ENCODE measurements at regions not wholly inside any gene's neighbourhood (a gene's known extent, or its start where the extent isn't known, plus 50 kb on each side); places are given as distances from the start of the nearest gene placed in this dataset.

- no peaks in the 10 kb centered on the region for H3K36me3 ChIP-seq
- no peak for DNase-seq
- 67% methylated on average over 5 of the region's 5 CpGs; no CpG with 5 or more reads in 1 of the 2 donors for WGBS, 2 donors (ENCODE audit: low coverage in 1 of 2)
- no peak overlapping the region for H3K4me3 ChIP-seq
- no peaks in the 10 kb centered on the region for H3K27me3 ChIP-seq
- no peak for TF ChIP-seq CTCF (IDR thresholded peaks at IDR 0.05)
- no peak for TF ChIP-seq POLR2A (IDR thresholded peaks at IDR 0.05)
- TF ChIP-seq POLR2AphosphoS5 (IDR thresholded peaks at IDR 0.05), result no peak
- TF ChIP-seq EP300 (IDR thresholded peaks at IDR 0.05; ENCODE audit: low read depth), result no peak
- no peaks in the 10 kb centered on the region for H3K9me3 ChIP-seq
- no peak overlapping the region for H3K27ac ChIP-seq
- in situ Hi-C loops (cut with MboI; ENCODE audit: low pct_ligation_motif_present in 1 of 4, low pct_unique_long_range_greater_than_20kb in 1 of 4, low sequenced_read_pairs in 3 of 4), result no loop called here
- H3K4me1 ChIP-seq, result no peaks in the 10 kb centered on the region
- intact Hi-C loops (cut with DNase I; ENCODE audit: low total_unique reads), result no loop called here
These were observed 476.4 kb downstream of the INSC start for GRCh38 chr11:15591112-15591537.

GRCh38 chr11:15594607-15595006 is 479.9 kb downstream of the INSC start:
- 72% methylated on average over 4 of the region's 4 CpGs; no CpG with 5 or more reads in 1 of the 2 donors for WGBS, 2 donors (ENCODE audit: low coverage in 1 of 2)
- Histone ChIP-seq H3K27ac (no peak overlapping the region), H3K9me3 (no peaks in the 10 kb centered on the region), H3K4me1 (no peaks in the 10 kb centered on the region), H3K27me3 (no peaks in the 10 kb centered on the region), H3K4me3 (no peak overlapping the region), H3K36me3 (no peaks in the 10 kb centered on the region)
- TF ChIP-seq POLR2A (IDR thresholded peaks at IDR 0.05) (no peak), POLR2AphosphoS5 (IDR thresholded peaks at IDR 0.05) (no peak), EP300 (IDR thresholded peaks at IDR 0.05; ENCODE audit: low read depth) (no peak), CTCF (IDR thresholded peaks at IDR 0.05) (no peak)
- in situ Hi-C loops (cut with MboI; ENCODE audit: low pct_ligation_motif_present in 1 of 4, low pct_unique_long_range_greater_than_20kb in 1 of 4, low sequenced_read_pairs in 3 of 4), result no loop called here
- intact Hi-C loops (cut with DNase I; ENCODE audit: low total_unique reads), result no loop called here
- no peak for DNase-seq

- intact Hi-C loops (cut with DNase I; ENCODE audit: low total_unique reads), result no loop called here
- in situ Hi-C loops (cut with MboI; ENCODE audit: low pct_ligation_motif_present in 1 of 4, low pct_unique_long_range_greater_than_20kb in 1 of 4, low sequenced_read_pairs in 3 of 4), result no loop called here
- no peak for DNase-seq
- Histone ChIP-seq H3K4me1 (peaks cover 0 to 7% (median 0%) of the 10 kb centered on the region in 4 donors), H3K4me3 (no peak overlapping the region), H3K9me3 (no peaks in the 10 kb centered on the region), H3K27me3 (no peaks in the 10 kb centered on the region), H3K27ac (no peak overlapping the region), H3K36me3 (no peaks in the 10 kb centered on the region)
- WGBS, 2 donors (ENCODE audit: low coverage in 1 of 2), result 83 to 96% methylated on average over 1 to 3 of the region's 3 CpGs
- TF ChIP-seq CTCF (IDR thresholded peaks at IDR 0.05) (no peak), POLR2AphosphoS5 (IDR thresholded peaks at IDR 0.05) (no peak), EP300 (IDR thresholded peaks at IDR 0.05; ENCODE audit: low read depth) (no peak)
These were observed 484.7 kb downstream of the INSC start for GRCh38 chr11:15599376-15599775.

- intact Hi-C loops (cut with DNase I; ENCODE audit: low total_unique reads), result no loop called here
- 95% methylated on average over 3 of the region's 3 CpGs; no CpG with 5 or more reads in 1 of the 2 donors for WGBS, 2 donors (ENCODE audit: low coverage in 1 of 2)
- Histone ChIP-seq H3K4me1 (peaks cover 0 to 7% (median 0%) of the 10 kb centered on the region in 4 donors), H3K4me3 (no peak overlapping the region), H3K27me3 (no peaks in the 10 kb centered on the region), H3K36me3 (no peaks in the 10 kb centered on the region), H3K27ac (no peak overlapping the region), H3K9me3 (no peaks in the 10 kb centered on the region)
- no peak for DNase-seq
- TF ChIP-seq EP300 (IDR thresholded peaks at IDR 0.05; ENCODE audit: low read depth), result no peak
- no peak for TF ChIP-seq POLR2AphosphoS5 (IDR thresholded peaks at IDR 0.05)
- TF ChIP-seq CTCF (IDR thresholded peaks at IDR 0.05), result no peak
- no peak for TF ChIP-seq POLR2A (IDR thresholded peaks at IDR 0.05)
- in situ Hi-C loops (cut with MboI; ENCODE audit: low pct_ligation_motif_present in 1 of 4, low pct_unique_long_range_greater_than_20kb in 1 of 4, low sequenced_read_pairs in 3 of 4), result no loop called here
These were observed 487.3 kb downstream of the INSC start for GRCh38 chr11:15602047-15602446.
